Endothelial cell of umbilical vein (primary cell): ENCODE measurements at regions not wholly inside any gene's neighbourhood (a gene's known extent, or its start where the extent isn't known, plus 50 kb on each side); places are given as distances from the start of the nearest gene placed in this dataset.

ENCODE experiments used
- BruUV-seq: library from RNA; stranded (reverse); fragments of 400-500 nt; replicated peaks from 2 replicates; lab custom pipeline; 2021; lab: Mats Ljungman, UMichigan
- CTCF ChIA-PET: fragments of 300-600, 350-600 bp; sonication (Branson Sonifier 250); formaldehyde crosslinking; loops from one replicate; lab custom pipeline; 2021; ENCODE audit warnings: antibody characterized with exemption, inconsistent platforms; lab: Charles Lee
- POLR2A ChIA-PET: fragments of 300-600, 350-600 bp; sonication (Branson Sonifier 250); formaldehyde crosslinking; loops from one replicate; lab custom pipeline; 2021; ENCODE audit warnings: antibody characterized with exemption, inconsistent platforms; lab: Charles Lee
- DNase-seq: peaks from one replicate; pipeline ENCODE4 v3.0.0-alpha.2; 2011; ENCODE audit warnings: low read depth, low spot score
- FAIRE-seq: peaks from 2 replicates; lab custom pipeline; 2011; peaks lifted over from hg19 to GRCh38; lab: Jason Lieb, UNC
- H2AFZ ChIP-seq: 2 replicates; pipeline ENCODE4 v1.6.0; 2012; ENCODE audit warnings: low read depth, low read length, control low read depth, inconsistent platforms
- H3K27ac ChIP-seq: 2 replicates; pipeline ENCODE4 v1.5.1; 2011; ENCODE audit warnings: low read depth, mild to moderate bottlenecking, control low read depth, low read length, moderate library complexity; ENCODE audit not compliant: insufficient read depth
- H3K27me3 ChIP-seq, 2 experiments: 2 replicates each; pipeline versions ENCODE4 v1.6.0 to v1.6.1; 2011; ENCODE audit warnings: low read length in 2 of 2, mixed read lengths in 1 of 2; ENCODE audit not compliant: control insufficient read depth in 2 of 2, insufficient read depth in 2 of 2
- H3K36me3 ChIP-seq, 2 experiments: 2 replicates in 1 of 2; 3 replicates in 1 of 2; pipeline ENCODE4 v1.5.1; 2011; ENCODE audit warnings: low read length in 2 of 2, mild to moderate bottlenecking in 1 of 2, moderate library complexity in 1 of 2; ENCODE audit not compliant: control insufficient read depth in 2 of 2, insufficient read depth in 2 of 2; ENCODE audit errors: extremely low read depth in 1 of 2
- H3K4me1 ChIP-seq: 3 replicates; pipeline ENCODE4 v1.5.1; 2011; ENCODE audit warnings: mild to moderate bottlenecking, low read length; ENCODE audit not compliant: control insufficient read depth, insufficient read depth; ENCODE audit errors: extremely low read depth
- H3K4me2 ChIP-seq: 2 replicates; pipeline ENCODE4 v1.6.1; 2011; ENCODE audit warnings: low read length, control low read depth, mixed read lengths; ENCODE audit not compliant: insufficient read depth
- H3K4me3 ChIP-seq, 3 experiments: fragments of 200-600 bp in 1 of 3; sonication (generic), shearing (Covaris generic) in 1 of 3; replicated peaks in 1 of 3; 2 replicates each; pipeline ENCODE4 v1.5.1; 2011 to 2016; ENCODE audit warnings: control low read depth in 3 of 3, low read length in 3 of 3, mild to moderate bottlenecking in 2 of 3, inconsistent platforms in 1 of 3, low read depth in 1 of 3, moderate library complexity in 1 of 3; ENCODE audit not compliant: insufficient read depth in 1 of 3
- H3K79me2 ChIP-seq: 2 replicates; pipeline ENCODE4 v1.6.0; 2012; ENCODE audit warnings: low read length, inconsistent platforms; ENCODE audit not compliant: control insufficient read depth, insufficient read depth
- H3K9ac ChIP-seq: replicated peaks from 2 replicates; pipeline ENCODE3; 2011; ENCODE audit warnings: low read length, control low read depth; ENCODE audit not compliant: insufficient read depth; ENCODE audit errors: extremely low read depth
- H3K9me1 ChIP-seq: replicated peaks from 3 replicates; pipeline ENCODE4 v1.6.0; 2011; ENCODE audit warnings: mild to moderate bottlenecking, low read length; ENCODE audit not compliant: control insufficient read depth, insufficient read depth; ENCODE audit errors: extremely low read depth
- H3K9me3 ChIP-seq: replicated peaks from 2 replicates; pipeline ENCODE4 v1.5.1; 2012; ENCODE audit warnings: low read length, inconsistent platforms; ENCODE audit not compliant: control insufficient read depth, insufficient read depth
- H4K20me1 ChIP-seq: replicated peaks from 2 replicates; pipeline ENCODE3; 2011; ENCODE audit warnings: mild to moderate bottlenecking, low read length; ENCODE audit not compliant: control insufficient read depth, insufficient read depth; ENCODE audit errors: extremely low read depth
- CTCF ChIP-seq, 2 donors: IDR thresholded peaks; 1 replicate in 1 of 2; 2 replicates in 1 of 2; pipeline ENCODE4 v1.5.1; 2011; ENCODE audit warnings: low read length in 2 of 2, mild to moderate bottlenecking in 2 of 2, moderate library complexity in 2 of 2, control low read depth in 1 of 2, inconsistent platforms in 1 of 2, low read depth in 1 of 2; ENCODE audit not compliant: insufficient read depth in 1 of 2; ENCODE audit errors: extremely low read depth in 1 of 2
- EZH2 ChIP-seq: IDR thresholded peaks from 2 replicates; pipeline ENCODE4 v1.6.1; 2012; ENCODE audit warnings: borderline replicate concordance, low read depth, mild to moderate bottlenecking, moderate library complexity, low read length, inconsistent platforms; ENCODE audit not compliant: severe bottlenecking
- FOS ChIP-seq: IDR thresholded peaks from 2 replicates; pipeline ENCODE4 v1.6.1; 2011; ENCODE audit warnings: mild to moderate bottlenecking, low read length, moderate library complexity, borderline replicate concordance; ENCODE audit not compliant: insufficient read depth
- GATA2 ChIP-seq: IDR thresholded peaks from 2 replicates; pipeline ENCODE4 v1.7.0; 2011; ENCODE audit warnings: low read depth, mild to moderate bottlenecking, moderate library complexity, mixed read lengths, low read length; ENCODE audit not compliant: insufficient read length, insufficient read depth
- JUN ChIP-seq: IDR thresholded peaks from 2 replicates; pipeline ENCODE4 v1.6.1; 2011; ENCODE audit warnings: borderline replicate concordance, low read depth; ENCODE audit not compliant: insufficient read length, insufficient read depth
- MAX ChIP-seq: IDR thresholded peaks from 2 replicates; pipeline ENCODE4 v1.6.1; 2011; ENCODE audit not compliant: insufficient read depth, insufficient read length
- MYC ChIP-seq: IDR thresholded peaks from one replicate; pipeline ENCODE4 v1.6.1; 2011; ENCODE audit warnings: mild to moderate bottlenecking, low read depth, low read length
- POLR2A ChIP-seq: IDR thresholded peaks from 2 replicates; pipeline ENCODE4 v1.6.1; 2012; ENCODE audit warnings: low read depth, mild to moderate bottlenecking, control low read depth, low read length
- POLR2AphosphoS5 ChIP-seq: IDR thresholded peaks from 2 replicates; pipeline ENCODE4 v1.6.1; 2012; ENCODE audit warnings: low read depth, mild to moderate bottlenecking, control low read depth, low read length, moderate library complexity; ENCODE audit not compliant: insufficient read depth
- dilution Hi-C: fragments of 300-500 bp; cut with MboI; formaldehyde crosslinking; loops from one replicate; pipeline ENCODE4 v1.15.0; 2019; ENCODE audit warnings: low sequenced_read_pairs; ENCODE audit not compliant: extremely low pct_ligation_motif_present
- intact Hi-C: fragments of 100-400 bp; cut with micrococcal nuclease; formaldehyde crosslinking; loops from one replicate; pipeline ENCODE4 v1.10.0; 2022

GRCh38 chr6:123744840-123745239 lies 58.8 kb upstream of the NKAIN2 start:
- FAIRE-seq (no peak), DNase-seq (no peak)
- Histone ChIP-seq H3K9ac (no peak overlapping the region), H3K9me1 (no peaks in the 10 kb centered on the region), H3K36me3 (no peaks in the 10 kb centered on the region), H2AFZ (no peak overlapping the region), H3K27ac (no peak overlapping the region), H3K27me3 (no peaks in the 10 kb centered on the region), H3K79me2 (no peaks in the 10 kb centered on the region), H3K4me3 (no peak overlapping the region), H4K20me1 (no peaks in the 10 kb centered on the region), H3K4me2 (no peak overlapping the region), H3K9me3 (no peaks in the 10 kb centered on the region), H3K4me1 (no peaks in the 10 kb centered on the region)
- dilution Hi-C loops (no loop called here), intact Hi-C loops (no loop called here)
- POLR2A ChIA-PET, result no interaction called here
- CTCF ChIA-PET, result no interaction called here
- no TSS peak for BruUV-seq
- TF ChIP-seq EZH2 (no peak), JUN (no peak), FOS (no peak), POLR2A (no peak), MYC (no peak), GATA2 (no peak), MAX (no peak), POLR2AphosphoS5 (no peak), CTCF (IDR thresholded peaks at IDR 0.05; ENCODE audit: extremely low read depth in 1 of 2, insufficient read depth in 1 of 2, low read depth in 1 of 2, low read length in 2 of 2) (no peak)
